GM18868 (cell line): ENCODE measurements at regions not wholly inside any gene's neighbourhood (a gene's known extent, or its start where the extent isn't known, plus 50 kb on each side); places are given as distances from the start of the nearest gene placed in this dataset.

Experiments used
- ATAC-seq: cut with Tn5 transposase; IDR thresholded peaks from one replicate; pipeline ENCODE4 v1.9.1; 2021; ENCODE audit warnings: mild to moderate bottlenecking, moderate library complexity; ENCODE audit not compliant: unreplicated experiment

- no peak for ATAC-seq
Observed at GRCh38 chr18:78873926-78874500, 105.6 kb upstream of the SALL3 start.

- ATAC-seq: peak; percentile 62
Observed at GRCh38 chr18:78875016-78875777, 104.4 kb upstream of the SALL3 start.

- ATAC-seq: no peak
Observed at GRCh38 chr18:78875778-78876650, 103.6 kb upstream of the SALL3 start.

GRCh38 chr18:78876868-78877267 lies 102.8 kb upstream of the SALL3 start:
- ATAC-seq: no peak

GRCh38 chr18:78878335-78878734 lies 101.3 kb upstream of the SALL3 start:
- no peak for ATAC-seq

- ATAC-seq: peak; percentile 47
Observed at GRCh38 chr18:78879072-78879883, 100.3 kb upstream of the SALL3 start.

- ATAC-seq: no peak
Observed at GRCh38 chr18:78882585-78882984, 97.0 kb upstream of the SALL3 start.

- no peak for ATAC-seq
Observed at GRCh38 chr18:78883501-78883900, 96.1 kb upstream of the SALL3 start.

GRCh38 chr18:78884502-78884901 lies 95.1 kb upstream of the SALL3 start:
- no peak for ATAC-seq

GRCh38 chr18:78889250-78889649 lies 90.4 kb upstream of the SALL3 start:
- no peak for ATAC-seq

GRCh38 chr18:78890388-78890787 lies 89.2 kb upstream of the SALL3 start:
- ATAC-seq: no peak

- no peak for ATAC-seq
Observed at GRCh38 chr18:78891185-78891762, 88.3 kb upstream of the SALL3 start.

GRCh38 chr18:78892177-78892576 lies 87.4 kb upstream of the SALL3 start:
- no peak for ATAC-seq

- no peak for ATAC-seq
Observed at GRCh38 chr18:78892721-78893120, 86.9 kb upstream of the SALL3 start.

- no peak for ATAC-seq
Observed at GRCh38 chr18:78893281-78894032, 86.2 kb upstream of the SALL3 start.

- no peak for ATAC-seq
Observed at GRCh38 chr18:78894033-78894305, 85.6 kb upstream of the SALL3 start.

- ATAC-seq: no peak
Observed at GRCh38 chr18:78895207-78896001, 84.2 kb upstream of the SALL3 start.

GRCh38 chr18:78896111-78896905 lies 83.3 kb upstream of the SALL3 start:
- no peak for ATAC-seq
